ENCODE measurements at regions not wholly inside any gene's neighbourhood (a gene's known extent, or its start where the extent isn't known, plus 50 kb on each side); places are given as distances from the start of the nearest gene placed in this dataset.

- H3K4me3 ChIP-seq = no peak overlapping the region
- TF ChIP-seq CTCF (IDR thresholded peaks at IDR 0.05) = no peak
- H3K36me3 ChIP-seq = no peaks in the 10 kb centered on the region
- intact Hi-C loops (cut with DNase I) = no loop called here
- no peaks in the 10 kb centered on the region for H3K9me3 ChIP-seq
- DNase-seq (no peak), ATAC-seq (no peak)
- H3K27me3 ChIP-seq = no peaks in the 10 kb centered on the region
- no peaks in the 10 kb centered on the region for H3K4me1 ChIP-seq
- no peak overlapping the region for H3K27ac ChIP-seq
Measured at GRCh38 chr1:219337588-219337987, 163.9 kb downstream of the LYPLAL1 start.

- Histone ChIP-seq H3K9me3 (no peaks in the 10 kb centered on the region), H3K27ac (no peak overlapping the region), H3K27me3 (no peaks in the 10 kb centered on the region), H3K4me3 (no peak overlapping the region), H3K36me3 (no peaks in the 10 kb centered on the region), H3K4me1 (no peaks in the 10 kb centered on the region)
- ATAC-seq = no peak
- TF ChIP-seq CTCF (IDR thresholded peaks at IDR 0.05) = no peak
- intact Hi-C loops (cut with DNase I) = no loop called here
- DNase-seq = no peak
Measured at GRCh38 chr1:219333626-219334025, 159.9 kb downstream of the LYPLAL1 start.

GRCh38 chr1:219331424-219331823 is 157.7 kb downstream of the LYPLAL1 start:
- Histone ChIP-seq H3K27ac (no peak overlapping the region), H3K4me1 (no peaks in the 10 kb centered on the region), H3K4me3 (no peak overlapping the region), H3K9me3 (no peaks in the 10 kb centered on the region), H3K36me3 (no peaks in the 10 kb centered on the region), H3K27me3 (no peaks in the 10 kb centered on the region)
- ATAC-seq = peak; percentile 39
- no peak for DNase-seq
- no peak for TF ChIP-seq CTCF (IDR thresholded peaks at IDR 0.05)
- intact Hi-C loops (cut with DNase I) = no loop called here

GRCh38 chr1:219330669-219331068 is 157.0 kb downstream of the LYPLAL1 start:
- H3K36me3 ChIP-seq = no peaks in the 10 kb centered on the region
- no peaks in the 10 kb centered on the region for H3K4me1 ChIP-seq
- H3K4me3 ChIP-seq = no peak overlapping the region
- ATAC-seq (no peak), DNase-seq (no peak)
- no peak for TF ChIP-seq CTCF (IDR thresholded peaks at IDR 0.05)
- intact Hi-C loops (cut with DNase I) = no loop called here
- no peak overlapping the region for H3K27ac ChIP-seq
- no peaks in the 10 kb centered on the region for H3K27me3 ChIP-seq
- H3K9me3 ChIP-seq = no peaks in the 10 kb centered on the region

- Histone ChIP-seq H3K9me3 (no peaks in the 10 kb centered on the region), H3K36me3 (no peaks in the 10 kb centered on the region), H3K4me3 (no peak overlapping the region), H3K4me1 (no peaks in the 10 kb centered on the region), H3K27me3 (no peaks in the 10 kb centered on the region), H3K27ac (no peak overlapping the region)
- intact Hi-C loops (cut with DNase I) = no loop called here
- no peak for DNase-seq
- TF ChIP-seq CTCF (IDR thresholded peaks at IDR 0.05) = no peak
- ATAC-seq = no peak
Measured at GRCh38 chr1:219330001-219330400, 156.3 kb downstream of the LYPLAL1 start.

GRCh38 chr1:219329578-219329977 is 155.9 kb downstream of the LYPLAL1 start:
- Histone ChIP-seq H3K36me3 (no peaks in the 10 kb centered on the region), H3K9me3 (no peaks in the 10 kb centered on the region), H3K4me3 (no peak overlapping the region), H3K4me1 (no peaks in the 10 kb centered on the region), H3K27me3 (no peaks in the 10 kb centered on the region), H3K27ac (no peak overlapping the region)
- TF ChIP-seq CTCF (IDR thresholded peaks at IDR 0.05) = no peak
- intact Hi-C loops (cut with DNase I) = no loop called here
- DNase-seq = no peak
- no peak for ATAC-seq

Data from upper lobe of right lung (tissue), 1 donor.